ENCODE measurements at regions not wholly inside any gene's neighbourhood (a gene's known extent, or its start where the extent isn't known, plus 50 kb on each side); places are given as distances from the start of the nearest gene placed in this dataset.

- no peak for TF ChIP-seq POLR2AphosphoS5 (IDR thresholded peaks at IDR 0.05)
- TF ChIP-seq CTCF (IDR thresholded peaks at IDR 0.05) = no peak
- no peak for TF ChIP-seq POLR2A (IDR thresholded peaks at IDR 0.05)
These were observed 773.7 kb upstream of the NR2F2 start for GRCh38 chr15:95556866-95557225.
